H9 (cell line): ENCODE measurements at regions not wholly inside any gene's neighbourhood (a gene's known extent, or its start where the extent isn't known, plus 50 kb on each side); places are given as distances from the start of the nearest gene placed in this dataset.

Experiments used
- DNase-seq: peaks from one replicate; pipeline ENCODE4 v3.0.0-alpha.2; 2017
- H2AFZ ChIP-seq: one replicate; pipeline ENCODE4 v1.6.1; 2013; ENCODE audit warnings: mild to moderate bottlenecking, low read length, control low read depth, moderate library complexity
- H2AK5ac ChIP-seq: 2 replicates; pipeline ENCODE4 v1.6.1; 2013; ENCODE audit warnings: low read length, control low read depth, mixed read lengths; ENCODE audit not compliant: insufficient read length
- H2BK120ac ChIP-seq: one replicate; pipeline ENCODE4 v1.6.1; 2013; ENCODE audit warnings: low read depth, mild to moderate bottlenecking, low read length, control low read depth, inconsistent platforms; ENCODE audit not compliant: poor library complexity, severe bottlenecking
- H2BK12ac ChIP-seq: 2 replicates; pipeline ENCODE4 v1.6.1; 2013; ENCODE audit warnings: low read length, control low read depth, mixed read lengths, low read depth; ENCODE audit not compliant: insufficient read length
- H2BK15ac ChIP-seq: 2 replicates; pipeline ENCODE4 v1.6.1; 2013; ENCODE audit warnings: low read depth, low read length, control low read depth
- H2BK20ac ChIP-seq: one replicate; pipeline ENCODE4 v1.6.1; 2013; ENCODE audit warnings: low read depth, mild to moderate bottlenecking, low read length, control low read depth, inconsistent platforms; ENCODE audit not compliant: poor library complexity, severe bottlenecking
- H2BK5ac ChIP-seq: 2 replicates; pipeline ENCODE4 v1.6.1; 2013; ENCODE audit warnings: low read length, control low read depth, mixed read lengths; ENCODE audit not compliant: insufficient read length
- H3K14ac ChIP-seq: 2 replicates; pipeline ENCODE4 v1.6.1; 2013; ENCODE audit warnings: low read length, control low read depth; ENCODE audit not compliant: insufficient read depth
- H3K18ac ChIP-seq: 2 replicates; pipeline ENCODE4 v1.6.1; 2013; ENCODE audit warnings: low read depth, mild to moderate bottlenecking, mixed read lengths, low read length, control low read depth; ENCODE audit not compliant: insufficient read length
- H3K23ac ChIP-seq: 2 replicates; pipeline ENCODE4 v1.6.1; 2013; ENCODE audit warnings: low read length, control low read depth, mixed read lengths, low read depth; ENCODE audit not compliant: insufficient read length
- H3K23me2 ChIP-seq: 2 replicates; pipeline ENCODE4 v1.6.1; 2013; ENCODE audit warnings: low read depth, mild to moderate bottlenecking, mixed read lengths, low read length, control low read depth; ENCODE audit not compliant: insufficient read length, poor library complexity, severe bottlenecking
- H3K27ac ChIP-seq: 2 replicates; pipeline ENCODE4 v1.5.1; 2013; ENCODE audit warnings: low read length, control low read depth, mixed read lengths, low read depth; ENCODE audit not compliant: insufficient read length
- H3K27me3 ChIP-seq: 2 replicates; pipeline ENCODE4 v1.6.1; 2013; ENCODE audit warnings: low read length, control low read depth, inconsistent platforms; ENCODE audit not compliant: insufficient read depth
- H3K4ac ChIP-seq: 2 replicates; pipeline ENCODE4 v1.6.1; 2013; ENCODE audit warnings: low read depth, mild to moderate bottlenecking, control low read depth, inconsistent platforms, low read length, moderate library complexity
- H3K4me1 ChIP-seq: 2 replicates; pipeline ENCODE4 v1.6.1; 2013; ENCODE audit warnings: low read length, control low read depth, inconsistent platforms; ENCODE audit not compliant: insufficient read depth
- H3K4me2 ChIP-seq: 2 replicates; pipeline ENCODE4 v1.6.1; 2013; ENCODE audit warnings: low read length, control low read depth, mixed read lengths; ENCODE audit not compliant: insufficient read length, insufficient read depth
- H3K56ac ChIP-seq: 2 replicates; pipeline ENCODE4 v1.6.1; 2013; ENCODE audit warnings: low read depth, mild to moderate bottlenecking, mixed read lengths, low read length, control low read depth; ENCODE audit not compliant: insufficient read length
- H3K79me1 ChIP-seq: 2 replicates; pipeline ENCODE4 v1.6.1; 2013; ENCODE audit warnings: low read depth, mild to moderate bottlenecking, moderate library complexity, low read length, control low read depth, inconsistent platforms; ENCODE audit not compliant: insufficient read depth, poor library complexity, severe bottlenecking
- H3K79me2 ChIP-seq: 2 replicates; pipeline ENCODE4 v1.6.1; 2013; ENCODE audit warnings: low read length, control low read depth, inconsistent platforms; ENCODE audit not compliant: insufficient read depth
- H3K9ac ChIP-seq: 2 replicates; pipeline ENCODE4 v1.6.1; 2013; ENCODE audit warnings: low read length, control low read depth, mixed read lengths; ENCODE audit not compliant: insufficient read length; ENCODE audit errors: extremely low read depth
- H3K9me3 ChIP-seq: one replicate; pipeline ENCODE4 v1.6.1; 2013; ENCODE audit warnings: low read depth, low read length, inconsistent platforms; ENCODE audit not compliant: control insufficient read depth
- H3T11ph ChIP-seq: one replicate; pipeline ENCODE4 v1.6.1; 2013; ENCODE audit warnings: mild to moderate bottlenecking, low read length, control low read depth, inconsistent platforms
- H4K20me1 ChIP-seq: one replicate; pipeline ENCODE4 v1.6.1; 2013; ENCODE audit not compliant: control insufficient read depth, insufficient read length, insufficient read depth
- H4K5ac ChIP-seq: 2 replicates; pipeline ENCODE4 v1.6.1; 2013; ENCODE audit warnings: low read depth, mild to moderate bottlenecking, mixed read lengths, low read length, control low read depth; ENCODE audit not compliant: insufficient read length
- H4K8ac ChIP-seq: replicated peaks from 2 replicates; pipeline ENCODE4 v1.6.1; 2013; ENCODE audit warnings: low read length, control low read depth, mixed read lengths, low read depth; ENCODE audit not compliant: insufficient read length
- H4K91ac ChIP-seq: 2 replicates; pipeline ENCODE4 v1.6.1; 2013; ENCODE audit warnings: low read depth, mild to moderate bottlenecking, moderate library complexity, mixed read lengths, low read length, control low read depth; ENCODE audit not compliant: insufficient read length
- H3K27ac Mint-ChIP-seq, 3 experiments: 2 replicates in 2 of 3; 3 replicates in 1 of 3; pipeline ENCODE4 v1.8.0; 2020 to 2021; ENCODE audit warnings: mixed read lengths in 3 of 3, mild to moderate bottlenecking in 1 of 3, moderate library complexity in 1 of 3
- H3K27me3 Mint-ChIP-seq: 2 replicates; pipeline ENCODE4 v1.8.0; 2021; ENCODE audit warnings: low read depth, mild to moderate bottlenecking, moderate library complexity, mixed read lengths
- H3K36me3 Mint-ChIP-seq, 3 experiments: 2 replicates in 2 of 3; 3 replicates in 1 of 3; pipeline ENCODE4 v1.8.0; 2020 to 2021; ENCODE audit warnings: low read depth in 3 of 3, mixed read lengths in 3 of 3; ENCODE audit not compliant: insufficient read depth in 1 of 3
- H3K4me1 Mint-ChIP-seq, 2 experiments: 2 replicates each; pipeline ENCODE4 v1.8.0; 2020; ENCODE audit warnings: mixed read lengths in 2 of 2
- H3K4me3 Mint-ChIP-seq, 2 experiments: 2 replicates in 1 of 2; 3 replicates in 1 of 2; pipeline ENCODE4 v1.8.0; 2020 to 2021; ENCODE audit warnings: mild to moderate bottlenecking in 2 of 2, mixed read lengths in 2 of 2, moderate library complexity in 1 of 2
- H3K9me3 Mint-ChIP-seq, 2 experiments: 2 replicates in 1 of 2; 3 replicates in 1 of 2; pipeline ENCODE4 v1.8.0; 2020; ENCODE audit warnings: mild to moderate bottlenecking in 2 of 2, mixed read lengths in 2 of 2, moderate library complexity in 1 of 2
- WGBS: extraction: QIAGEN DNeasy Blood & Tissue Kit; methylation state at CpG from one replicate; pipeline ENCODE4 v1.1.7; 2013; ENCODE audit warnings: missing lambda C conversion rate, low lambda C conversion rate, mixed read lengths; ENCODE audit not compliant: insufficient read length; ENCODE audit errors: extremely low coverage; 5-methylcytosine and 5-hydroxymethylcytosine counted together
- TF ChIP-seq, protein P1 (sequence below): fragments of 200-600 bp; sonication (generic); conservative IDR thresholded peaks from 3 replicates; pipeline ENCODE4 v1.8.0; 2021; ENCODE audit warnings: antibody characterized with exemption, mild to moderate bottlenecking

DNA sequence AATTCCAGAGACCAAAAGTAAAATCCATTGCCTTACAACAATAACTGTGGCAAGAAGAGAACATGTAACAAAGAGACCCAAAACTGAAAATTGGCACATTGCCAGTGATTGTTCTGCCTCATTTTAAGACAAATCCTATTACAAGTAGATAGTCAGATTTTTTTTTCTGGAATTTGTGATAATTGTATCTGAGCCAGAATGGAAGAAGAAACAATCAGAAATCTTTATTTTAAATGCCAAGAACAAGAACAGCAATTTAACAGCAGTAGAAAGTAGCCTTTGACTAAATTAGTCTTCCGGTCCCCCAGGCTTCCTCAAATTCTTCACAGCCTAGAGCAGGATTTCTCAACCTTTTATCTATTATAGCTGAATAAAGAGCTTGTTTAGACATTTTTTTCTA lies 106.7 kb upstream of the PTPN3 start:
- Histone ChIP-seq H2AK5ac (no peak overlapping the region), H2AFZ (no peak overlapping the region), H3K23me2 (no peaks in the 10 kb centered on the region), H4K20me1 (no peaks in the 10 kb centered on the region), H3K79me1 (no peaks in the 10 kb centered on the region), H3K27me3 (no peaks in the 10 kb centered on the region), H2BK12ac (no peak overlapping the region), H2BK15ac (no peak overlapping the region), H3K9me3 (no peaks in the 10 kb centered on the region), H4K8ac (no peak overlapping the region), H2BK120ac (no peak overlapping the region), H3T11ph (no peak overlapping the region), H3K23ac (no peak overlapping the region), H3K9ac (no peak overlapping the region), H2BK20ac (no peak overlapping the region), H2BK5ac (no peak overlapping the region), H3K56ac (no peak overlapping the region), H3K14ac (no peak overlapping the region), H4K91ac (no peak overlapping the region), H3K4me2 (no peak overlapping the region), H4K5ac (no peak overlapping the region), H3K4me1 (no peaks in the 10 kb centered on the region; the same call in 1 of the 2 replicates), H3K27ac (no peak overlapping the region), H3K18ac (no peak overlapping the region), H3K4ac (no peak overlapping the region), H3K79me2 (no peaks in the 10 kb centered on the region)
- no peaks in the 10 kb centered on the region for H3K36me3 Mint-ChIP-seq
- no peaks in the 10 kb centered on the region; a peak in 1 of 5 replicates for H3K9me3 Mint-ChIP-seq
- H3K4me1 Mint-ChIP-seq: peaks cover 9 to 15% of the 10 kb centered on the region in 2 experiments; a peak in 3 of 4 replicates
- H3K27ac Mint-ChIP-seq: no peak overlapping the region
- no peak overlapping the region for H3K4me3 Mint-ChIP-seq
- DNase-seq: no peak
- H3K27me3 Mint-ChIP-seq: peaks cover 2% of the 10 kb centered on the region
- WGBS: no CpG with 5 or more reads among the region's 1 CpG
- TF ChIP-seq, protein P1, sequence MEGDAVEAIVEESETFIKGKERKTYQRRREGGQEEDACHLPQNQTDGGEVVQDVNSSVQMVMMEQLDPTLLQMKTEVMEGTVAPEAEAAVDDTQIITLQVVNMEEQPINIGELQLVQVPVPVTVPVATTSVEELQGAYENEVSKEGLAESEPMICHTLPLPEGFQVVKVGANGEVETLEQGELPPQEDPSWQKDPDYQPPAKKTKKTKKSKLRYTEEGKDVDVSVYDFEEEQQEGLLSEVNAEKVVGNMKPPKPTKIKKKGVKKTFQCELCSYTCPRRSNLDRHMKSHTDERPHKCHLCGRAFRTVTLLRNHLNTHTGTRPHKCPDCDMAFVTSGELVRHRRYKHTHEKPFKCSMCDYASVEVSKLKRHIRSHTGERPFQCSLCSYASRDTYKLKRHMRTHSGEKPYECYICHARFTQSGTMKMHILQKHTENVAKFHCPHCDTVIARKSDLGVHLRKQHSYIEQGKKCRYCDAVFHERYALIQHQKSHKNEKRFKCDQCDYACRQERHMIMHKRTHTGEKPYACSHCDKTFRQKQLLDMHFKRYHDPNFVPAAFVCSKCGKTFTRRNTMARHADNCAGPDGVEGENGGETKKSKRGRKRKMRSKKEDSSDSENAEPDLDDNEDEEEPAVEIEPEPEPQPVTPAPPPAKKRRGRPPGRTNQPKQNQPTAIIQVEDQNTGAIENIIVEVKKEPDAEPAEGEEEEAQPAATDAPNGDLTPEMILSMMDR: no peak
